NCI-H1048 (cell line): ENCODE measurements at regions not wholly inside any gene's neighbourhood (a gene's known extent, or its start where the extent isn't known, plus 50 kb on each side); places are given as distances from the start of the nearest gene placed in this dataset.
"Not testable (repeated sequence)": the region's sequence is repeated elsewhere in the genome, so short reads cannot be mapped to it uniquely, and the experiment has no call there.

Experiments
- DNase-seq: peaks from one replicate; lab custom pipeline; 2025; lab: John Stamatoyannopoulos, UW

DNA sequence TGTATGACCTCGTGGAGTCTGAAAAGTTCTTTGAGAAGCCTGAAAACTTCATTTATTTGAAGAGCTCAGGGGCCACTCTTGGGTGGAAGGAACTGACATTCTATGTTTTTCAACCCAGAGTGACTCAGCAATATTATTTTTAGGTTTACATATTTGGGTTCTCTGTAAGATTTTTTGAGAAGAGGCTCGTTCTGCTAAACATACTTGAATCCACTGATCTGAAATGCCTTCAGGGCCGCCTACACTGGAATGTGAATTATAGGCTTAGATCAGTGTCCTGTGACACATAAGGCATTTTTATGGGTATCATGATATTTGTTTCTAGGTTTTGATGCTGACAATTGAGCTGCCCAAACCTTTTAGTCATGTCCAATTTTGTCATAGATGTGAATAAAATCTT lies 86.2 kb downstream of the PSAT1 start:
- DNase-seq = no peak

DNA sequence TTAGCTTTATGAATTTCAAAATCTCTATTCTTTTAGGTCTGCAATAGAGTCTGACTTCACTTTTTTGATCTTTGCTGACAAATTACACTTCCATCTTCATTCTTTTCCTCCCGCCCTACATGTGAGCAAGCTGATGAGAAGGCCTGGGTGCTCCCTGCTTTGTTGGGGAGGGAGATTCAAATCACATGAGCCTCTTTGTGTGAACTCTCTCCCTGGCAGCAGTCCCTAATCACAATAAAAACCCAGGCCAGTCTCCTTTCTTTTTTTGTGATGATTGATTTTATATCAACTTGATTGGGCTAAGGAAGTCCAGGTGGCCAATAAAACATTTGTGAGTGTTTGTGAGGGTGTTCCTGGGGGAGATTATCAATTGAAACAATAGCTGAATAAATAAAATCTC lies 89.4 kb downstream of the PSAT1 start:
- DNase-seq = no peak

DNA sequence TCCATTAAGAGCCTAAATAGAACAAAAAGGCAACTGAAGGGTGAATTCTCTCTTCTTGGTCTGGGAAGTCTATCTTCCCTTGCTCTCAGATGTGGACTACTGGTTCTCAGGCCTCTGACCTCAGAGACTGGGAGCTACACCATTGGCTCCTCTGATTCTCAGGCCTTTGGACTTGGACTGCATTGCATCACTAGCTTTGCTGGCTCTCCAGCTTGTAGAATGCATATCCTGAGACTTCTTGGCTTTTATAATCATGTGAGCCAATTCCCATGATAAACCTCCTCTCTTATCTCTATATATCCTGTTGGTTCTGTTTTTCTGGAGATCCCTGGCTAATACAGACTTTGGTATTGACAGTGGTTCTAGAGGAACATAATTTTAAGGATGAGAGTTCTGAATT lies 89.8 kb downstream of the PSAT1 start:
- no peak for DNase-seq

DNA sequence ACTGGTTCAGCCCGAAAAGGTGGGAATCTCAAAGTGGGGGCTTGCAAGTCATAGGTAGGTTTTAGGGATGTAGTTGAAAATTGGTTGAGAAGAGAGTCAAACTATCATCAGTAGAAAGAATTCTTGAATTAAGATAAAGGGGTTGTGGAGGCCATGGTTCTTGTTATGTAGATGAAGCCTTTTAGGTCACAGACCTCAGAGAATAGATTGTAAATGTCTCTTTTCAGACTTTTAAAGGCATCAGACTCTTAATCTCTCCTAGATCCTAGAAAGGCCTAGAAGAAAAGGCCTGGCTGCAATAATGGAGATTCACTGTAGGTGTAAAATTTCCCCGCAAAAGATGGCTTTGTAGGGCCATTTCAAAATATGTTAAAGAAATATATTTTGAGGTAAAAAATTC lies 96.4 kb downstream of the PSAT1 start:
- no peak for DNase-seq

DNA sequence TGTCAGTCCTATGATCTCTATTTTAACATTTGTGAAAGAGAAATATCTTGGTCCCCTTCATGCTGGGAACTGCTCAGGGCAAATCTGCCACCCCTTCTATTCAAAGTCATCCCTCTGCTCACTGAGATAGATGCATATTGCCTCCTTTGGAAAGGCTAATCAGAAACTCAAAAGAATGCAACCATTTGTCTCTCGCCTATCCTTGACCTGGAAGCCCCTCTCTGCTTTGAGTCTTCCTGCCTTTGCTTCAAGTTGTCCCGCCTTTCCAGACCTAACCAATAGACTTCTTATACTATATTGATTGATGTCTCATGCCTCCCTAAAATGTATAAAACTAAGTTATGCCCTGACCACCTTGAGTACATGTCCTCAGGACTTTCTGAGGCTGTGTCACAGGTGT lies 97.0 kb downstream of the PSAT1 start:
- DNase-seq = no peak

DNA sequence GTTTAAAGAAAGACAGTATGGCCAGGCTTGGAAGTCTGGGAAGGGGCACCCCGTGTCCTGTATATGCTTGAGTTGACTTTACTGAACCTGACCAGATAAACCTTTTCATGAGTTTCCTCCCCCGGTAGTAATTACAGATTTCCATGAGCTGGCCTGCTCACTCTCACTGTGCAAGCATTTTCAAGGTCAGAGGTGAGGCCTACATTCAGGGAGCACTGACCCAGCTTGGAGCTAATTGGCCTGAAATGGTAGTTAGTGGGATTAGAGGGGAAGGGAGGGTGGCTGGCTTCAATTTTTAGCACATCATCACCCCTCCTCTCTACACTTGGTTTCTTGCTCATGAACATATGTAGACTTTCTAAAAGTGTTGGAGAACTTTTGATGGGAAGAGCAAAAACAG lies 99.2 kb downstream of the PSAT1 start:
- DNase-seq = no peak

DNA sequence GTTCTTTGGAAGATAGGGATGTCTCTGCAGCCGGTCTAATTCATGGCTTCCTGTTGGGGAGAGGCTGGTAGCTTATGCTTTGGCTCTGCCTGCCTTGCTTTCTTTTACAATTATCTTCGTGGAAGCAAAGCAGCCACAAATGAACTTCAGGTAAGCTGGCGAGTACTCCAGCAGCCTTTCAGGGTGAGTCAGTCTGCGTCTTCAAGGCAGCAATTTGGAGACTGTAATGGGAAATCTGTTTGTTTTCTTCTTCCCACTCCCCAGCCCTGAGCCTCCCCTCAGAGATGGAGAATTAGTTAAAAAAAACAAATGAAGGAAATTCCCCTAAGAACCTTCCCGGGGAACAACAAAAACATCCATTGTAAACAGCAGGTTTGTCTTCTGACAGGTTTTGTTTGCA lies 100.1 kb downstream of the PSAT1 start:
- DNase-seq = no peak

DNA sequence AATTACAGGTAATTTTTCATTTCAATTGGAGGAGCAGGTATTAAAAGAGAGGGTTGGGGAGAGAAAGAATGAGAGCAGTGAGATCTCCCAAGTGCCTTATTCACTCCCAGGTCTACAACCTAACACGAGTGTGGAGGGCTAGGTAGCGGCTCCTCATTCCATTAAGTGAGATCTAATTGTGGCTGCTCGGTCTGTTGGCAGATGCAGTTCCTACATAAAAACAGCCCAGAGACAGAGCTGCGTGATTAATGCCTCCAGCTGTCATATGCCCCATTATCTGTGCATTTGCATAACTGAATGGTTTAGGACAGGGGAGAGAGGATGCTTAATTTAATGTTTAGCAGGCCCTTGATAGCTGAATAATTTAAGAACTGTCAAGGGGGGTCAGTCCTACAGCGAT lies 100.5 kb downstream of the PSAT1 start:
- DNase-seq = no peak

DNA sequence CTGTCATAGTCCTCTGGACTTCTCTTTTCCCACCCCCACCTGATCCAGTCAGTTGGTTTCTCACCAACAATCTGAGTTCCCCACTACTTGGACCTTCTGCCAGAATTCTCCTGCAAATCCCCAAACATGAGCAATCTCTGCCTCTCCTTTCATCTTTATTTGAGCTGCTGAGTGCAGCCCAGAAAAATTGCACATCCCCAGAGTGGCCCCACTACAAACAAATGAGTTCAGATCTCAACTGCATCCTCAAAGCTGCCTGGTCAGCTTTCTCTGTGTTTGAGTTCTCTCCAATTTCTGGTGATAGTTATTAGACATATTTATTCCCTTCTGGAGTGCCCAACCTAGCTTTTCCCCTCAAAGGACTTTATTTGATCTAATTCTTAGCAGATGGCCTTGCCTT lies 102.2 kb downstream of the PSAT1 start:
- no peak for DNase-seq

DNA sequence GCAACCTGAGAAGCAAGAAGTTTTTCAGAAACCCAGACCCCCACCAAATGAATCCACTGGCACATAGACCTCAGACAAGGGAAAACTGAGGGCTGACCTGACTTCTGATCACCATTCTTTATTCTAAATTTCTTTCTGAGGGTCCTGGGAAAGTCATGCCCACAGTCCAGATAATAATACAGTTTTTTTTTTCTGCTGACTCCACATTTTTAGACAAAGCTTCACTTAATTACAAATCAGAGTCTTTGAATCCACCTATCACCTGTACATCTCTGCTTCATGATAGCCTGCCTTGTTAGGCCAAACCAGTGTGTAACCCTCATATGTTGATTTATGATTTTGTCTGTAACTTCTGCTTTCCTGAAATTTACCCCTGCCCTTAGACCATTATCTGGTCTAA lies 103.6 kb downstream of the PSAT1 start:
- no peak for DNase-seq

DNA sequence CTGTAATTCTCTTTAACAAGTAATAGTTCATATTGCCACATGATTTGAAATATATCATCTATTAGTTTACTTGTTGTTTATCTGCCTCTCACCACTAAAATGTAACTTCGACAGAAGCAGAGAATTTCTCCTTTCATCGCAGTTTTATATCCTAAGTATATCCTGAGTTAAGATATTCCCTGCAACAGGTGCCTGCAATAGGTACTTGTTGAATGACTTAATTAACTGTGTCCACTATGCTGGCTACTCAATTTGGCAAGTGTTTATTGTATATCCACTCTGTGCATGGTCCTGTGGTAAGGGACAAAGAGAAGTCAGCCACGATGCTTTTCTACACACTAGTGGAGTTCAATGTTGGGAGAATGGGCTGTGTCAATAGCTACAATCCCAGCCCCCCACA lies 108.5 kb downstream of the PSAT1 start:
- DNase-seq = no peak

DNA sequence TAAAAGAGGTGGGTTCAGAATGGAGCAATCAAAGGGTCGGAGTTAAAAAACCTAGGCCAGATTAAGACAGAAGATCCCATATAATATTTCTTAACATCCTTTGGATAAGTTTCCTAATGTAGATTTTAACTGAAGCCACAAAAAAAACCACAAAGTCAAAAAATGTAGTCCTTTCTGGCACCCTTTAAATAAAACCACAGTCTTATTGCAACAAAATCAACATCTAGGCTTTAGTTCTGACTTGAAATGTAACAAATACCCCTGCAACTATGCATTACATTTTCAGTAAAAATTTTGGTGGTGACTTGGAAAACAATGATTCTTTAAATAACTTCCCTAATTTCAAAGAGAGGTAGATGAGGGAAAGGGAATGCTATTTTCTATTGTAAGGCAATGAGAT lies 109.2 kb downstream of the PSAT1 start:
- DNase-seq = no peak

DNA sequence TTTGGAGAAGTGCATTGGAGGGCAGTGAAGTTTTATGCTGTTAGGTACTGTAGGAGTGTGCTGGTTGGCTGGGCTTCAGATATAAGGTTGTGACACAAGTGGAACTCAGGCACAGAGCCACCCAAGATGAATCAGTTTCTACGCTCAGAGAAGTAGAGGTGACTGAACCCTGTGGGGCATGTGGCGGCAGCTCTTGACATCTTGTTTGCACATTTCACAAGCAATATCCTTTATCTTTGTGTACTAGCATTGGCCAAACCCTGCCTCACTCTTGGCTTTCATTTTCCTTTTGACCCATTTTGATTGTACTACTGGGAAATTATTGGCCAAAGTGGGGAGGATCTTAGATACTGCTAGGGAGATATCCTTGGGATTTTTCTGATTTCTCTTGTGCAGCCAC lies 110.0 kb downstream of the PSAT1 start:
- DNase-seq = no peak

DNA sequence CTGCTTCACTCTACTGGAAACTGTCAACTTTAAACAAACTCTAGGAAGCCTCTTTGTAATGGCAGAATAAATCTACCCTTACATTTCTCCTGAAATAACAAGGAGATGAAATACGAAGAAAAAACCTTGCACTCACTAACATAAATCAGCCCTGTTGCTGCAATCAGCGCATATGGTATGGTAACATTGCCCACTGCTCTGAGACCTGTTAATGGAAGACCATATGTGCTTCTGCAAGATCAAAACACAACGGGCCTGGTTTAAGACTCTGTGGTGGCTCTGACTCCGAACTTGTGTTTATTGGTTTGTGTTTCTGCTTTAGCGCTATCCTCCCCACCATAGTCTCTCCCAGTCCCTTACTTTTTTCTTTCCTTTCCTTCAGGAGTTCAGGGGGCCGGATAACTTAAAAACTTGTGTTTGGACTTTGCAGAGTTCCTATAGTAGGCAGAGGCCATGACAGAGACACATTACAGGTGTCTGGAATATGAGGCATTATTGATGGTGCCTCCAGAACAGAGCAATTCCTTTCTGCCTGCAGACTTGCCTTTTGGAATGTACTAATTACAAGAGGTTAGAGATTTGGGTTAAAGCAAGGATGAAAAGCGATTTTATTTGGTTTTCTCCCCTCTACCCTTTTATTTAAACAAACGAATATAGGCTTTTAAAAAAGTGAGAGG lies 110.8 kb downstream of the PSAT1 start:
- no peak for DNase-seq

DNA sequence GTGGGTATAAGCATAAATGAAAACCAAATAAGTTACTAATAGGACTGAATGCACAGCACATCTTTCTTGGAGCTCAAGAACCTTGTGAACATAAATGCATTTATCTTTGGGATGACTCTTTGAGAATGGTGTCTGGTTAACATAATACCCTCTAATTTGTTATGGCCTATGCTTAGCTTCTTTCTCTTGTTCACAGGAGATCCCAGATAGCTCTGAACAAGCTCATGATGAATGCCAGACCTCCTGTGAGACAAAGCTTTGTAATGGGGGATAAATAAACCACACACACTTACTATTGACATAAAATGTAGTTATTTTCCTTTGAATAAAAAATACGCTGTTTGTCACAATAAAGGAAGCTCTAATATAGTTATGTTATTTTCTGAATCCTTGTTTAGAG lies 111.5 kb downstream of the PSAT1 start:
- DNase-seq = no peak

DNA sequence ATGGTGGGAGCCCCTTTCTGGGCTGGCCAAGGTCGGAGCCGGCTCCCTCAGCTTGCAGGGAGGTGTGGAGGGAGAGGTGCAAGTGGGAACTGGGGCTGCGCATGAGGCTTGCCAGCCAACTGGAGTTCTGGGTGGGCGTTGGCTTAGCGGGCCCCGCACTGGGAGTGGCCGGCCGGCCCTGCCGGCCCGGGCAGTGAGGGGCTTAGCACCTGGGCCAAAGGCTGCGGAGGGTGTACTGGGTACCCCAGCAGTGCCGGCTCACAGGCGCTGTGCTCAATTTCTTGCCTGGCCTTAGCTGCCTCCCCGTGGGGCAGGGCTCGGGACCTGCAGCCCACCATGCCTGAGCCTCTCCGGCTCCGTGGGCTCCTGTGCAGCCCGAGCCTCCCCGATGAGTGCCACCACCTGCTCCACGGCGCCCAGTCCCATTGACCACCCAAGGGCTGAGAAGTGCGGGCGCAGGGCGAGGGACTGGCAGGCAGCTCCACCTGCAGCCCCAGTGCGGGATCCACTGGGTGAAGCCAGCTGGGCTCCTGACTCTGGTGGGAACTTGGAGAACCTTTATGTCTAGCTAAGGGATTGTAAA lies 113.1 kb downstream of the PSAT1 start:
- not testable (repeated sequence) for DNase-seq

DNA sequence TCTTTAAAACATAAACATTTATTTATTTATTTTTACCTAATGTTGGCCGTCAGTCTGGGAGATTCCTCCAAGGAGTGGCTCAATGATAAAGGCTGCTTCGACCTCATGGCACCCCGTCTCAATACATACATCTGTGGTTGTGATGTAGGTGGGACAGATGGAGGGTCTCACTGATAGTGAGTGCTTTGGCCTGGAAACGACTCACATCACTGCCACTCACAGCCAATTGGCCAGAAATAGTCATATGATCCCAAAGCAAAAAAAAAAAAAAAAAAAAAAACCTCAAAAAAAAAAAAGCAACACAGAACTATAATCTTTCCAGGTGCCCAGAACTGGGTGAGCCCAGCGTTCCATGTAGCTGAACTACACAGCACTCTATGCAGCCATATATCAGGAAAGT lies 125.4 kb downstream of the PSAT1 start:
- no peak for DNase-seq

DNA sequence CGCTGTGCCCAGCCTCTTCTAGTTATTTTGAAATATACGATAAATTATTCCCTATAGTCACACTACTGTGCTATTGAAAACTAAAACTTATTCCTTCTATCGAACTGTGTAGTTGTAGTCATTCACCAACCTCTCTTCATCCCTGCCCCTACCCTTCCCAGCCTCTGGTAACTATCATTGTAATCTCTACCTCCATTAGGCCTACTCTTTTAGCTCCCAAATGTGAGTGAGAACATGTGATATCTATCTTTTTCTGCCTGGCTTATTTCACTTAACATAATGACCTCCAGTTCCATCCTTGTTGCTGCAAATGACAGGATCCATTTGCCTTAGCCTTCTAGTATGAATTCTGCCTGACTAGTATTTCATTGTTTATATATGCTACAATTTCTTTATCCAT lies 127.4 kb downstream of the PSAT1 start:
- no peak for DNase-seq

DNA sequence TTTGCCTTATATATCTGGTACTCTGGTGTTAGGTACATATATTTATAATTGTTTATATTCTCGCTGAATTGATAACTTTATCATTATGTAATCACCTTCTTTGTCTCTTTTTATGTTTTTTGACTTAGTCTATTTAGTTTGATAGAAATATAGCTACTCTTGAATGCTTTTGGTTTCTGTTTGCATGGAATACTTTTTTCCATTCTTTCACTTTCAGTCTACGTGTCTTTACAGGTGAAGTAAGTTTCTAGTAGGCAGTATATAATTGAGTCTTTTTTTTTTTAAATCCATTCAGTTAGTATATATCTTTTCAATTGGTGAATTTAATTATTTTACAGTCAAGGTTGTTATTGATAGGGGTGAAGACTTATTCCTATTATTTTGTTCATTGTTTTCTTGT lies 131.7 kb downstream of the PSAT1 start:
- no peak for DNase-seq

DNA sequence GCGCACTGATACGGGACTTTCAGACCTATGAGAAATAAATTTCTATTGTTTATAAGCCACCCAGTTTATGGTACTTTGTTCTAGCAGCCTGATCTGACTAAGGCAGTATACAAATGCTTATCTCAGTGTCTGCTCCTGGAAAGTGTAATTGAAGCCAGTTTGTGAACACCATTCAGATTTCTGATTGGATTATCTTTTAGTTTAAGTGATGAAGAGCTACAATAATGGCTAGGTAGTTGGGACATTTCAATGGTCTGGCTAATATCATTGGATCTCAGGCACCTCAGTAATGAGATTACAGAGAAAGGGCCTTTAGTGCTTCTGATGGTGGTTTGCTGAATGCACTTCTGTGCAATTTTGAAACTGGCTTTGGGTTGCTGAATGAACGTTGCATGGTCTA lies 133.5 kb downstream of the PSAT1 start:
- DNase-seq = no peak

DNA sequence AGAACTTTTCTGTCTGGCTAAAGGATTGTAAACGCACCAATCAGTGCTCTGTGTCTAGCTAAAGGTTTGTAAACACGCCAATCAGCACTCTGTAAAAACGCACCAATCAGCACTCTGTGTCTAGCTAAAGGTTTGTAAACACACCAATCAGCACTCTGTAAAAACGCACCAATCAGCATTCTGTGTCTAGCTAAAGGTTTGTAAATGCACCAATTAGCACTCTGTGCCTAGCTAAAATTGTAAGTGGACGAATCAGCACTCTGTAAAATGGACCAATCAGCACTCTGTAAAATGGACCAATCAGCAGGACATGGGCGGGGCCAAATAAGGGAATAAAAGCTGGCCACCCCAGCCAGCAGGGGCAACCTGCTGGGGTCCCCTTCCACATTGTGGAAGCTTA lies 134.1 kb downstream of the PSAT1 start:
- DNase-seq = not testable (repeated sequence)

DNA sequence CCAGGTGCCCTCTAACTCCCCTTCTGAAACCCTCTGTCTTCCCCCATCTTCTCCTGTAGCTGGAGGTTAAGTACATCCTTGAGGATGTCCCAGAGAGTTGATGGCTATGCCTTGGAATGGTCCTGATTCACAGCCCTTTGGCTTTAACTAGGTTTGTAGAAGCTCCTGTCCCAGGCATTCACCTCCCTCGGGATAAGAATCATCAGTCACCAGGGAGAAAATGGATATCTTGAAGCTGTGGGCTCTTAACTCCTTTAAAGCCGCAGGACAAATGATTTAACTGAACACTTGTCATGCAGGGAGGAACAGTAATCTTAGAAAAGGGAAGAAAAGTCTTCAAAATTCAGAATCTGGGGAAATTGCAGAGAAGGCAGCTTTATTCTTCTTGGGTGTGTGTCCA lies 139.9 kb downstream of the PSAT1 start:
- DNase-seq = no peak

DNA sequence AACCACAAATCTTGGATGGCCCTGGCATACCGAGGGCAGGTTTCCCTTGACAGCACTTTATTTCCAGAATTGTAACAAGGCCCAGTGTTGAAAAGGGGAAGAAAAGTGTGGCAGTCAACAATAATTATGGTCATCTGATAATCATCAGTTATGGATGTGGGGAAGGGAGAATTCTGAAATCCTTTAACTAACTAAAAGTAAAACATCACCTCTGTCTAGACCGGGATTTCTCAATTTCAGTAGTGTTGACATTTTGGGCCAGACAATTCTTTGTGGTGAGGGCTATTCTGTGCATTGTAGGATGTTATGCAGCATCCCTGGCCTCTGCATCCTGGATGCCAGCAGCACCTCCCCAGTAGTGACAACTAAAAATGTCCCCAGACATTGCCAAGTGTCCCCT lies 140.4 kb downstream of the PSAT1 start:
- DNase-seq = no peak

DNA sequence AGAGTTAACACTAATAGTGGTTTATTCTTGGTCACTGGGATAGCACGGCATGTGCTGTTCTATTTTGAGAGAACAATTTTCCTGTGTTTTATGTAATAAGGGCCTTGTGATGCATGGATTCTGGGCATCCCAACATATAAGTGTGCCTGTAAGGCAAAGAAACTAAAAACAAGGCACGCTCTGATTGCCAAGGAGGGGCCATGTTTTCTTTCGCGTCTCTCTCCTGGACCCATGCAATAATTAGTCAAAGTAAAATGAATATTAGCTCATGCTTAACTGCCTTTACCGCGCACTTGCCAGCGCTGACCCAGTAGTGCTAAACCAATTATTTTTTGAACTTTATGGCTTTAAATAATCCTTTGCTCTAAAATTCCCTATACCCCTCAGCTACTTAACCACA lies 140.9 kb downstream of the PSAT1 start:
- no peak for DNase-seq
